ENCODE measurements at regions not wholly inside any gene's neighbourhood (a gene's known extent, or its start where the extent isn't known, plus 50 kb on each side); places are given as distances from the start of the nearest gene placed in this dataset.

- no peaks in the 10 kb centered on the region for H3K9me2 ChIP-seq (ENCODE audit: insufficient read depth, low read length)
- no peak overlapping the region for H2AFZ ChIP-seq (ENCODE audit: low read depth, low read length)
- H3F3A ChIP-seq (ENCODE audit: insufficient read depth, low read length, poor library complexity, severe bottlenecking), result no peaks in the 10 kb centered on the region
- no peaks in the 10 kb centered on the region for H3K36me3 ChIP-seq (ENCODE audit: insufficient read depth, low read length)
- H3K4me2 ChIP-seq (ENCODE audit: low read length), result no peak overlapping the region
- H4K20me1 ChIP-seq (ENCODE audit: insufficient read depth), result no peaks in the 10 kb centered on the region
- no peaks in the 10 kb centered on the region for H3K9me3 ChIP-seq (ENCODE audit: low read length)
- H3K4me3 ChIP-seq (ENCODE audit: low read length), result no peak overlapping the region
- no peaks in the 10 kb centered on the region for H3K27me3 ChIP-seq (ENCODE audit: insufficient read depth, low read depth, low read length)
- H3K79me2 ChIP-seq (replicated peaks; ENCODE audit: insufficient read depth, low read length), result no peaks in the 10 kb centered on the region
- TF ChIP-seq MXI1 (conservative IDR thresholded peaks at IDR 0.05; ENCODE audit: poor library complexity, severe bottlenecking) (no peak), POLR2AphosphoS5 (IDR thresholded peaks at IDR 0.05) (no peak), RAD21 (conservative IDR thresholded peaks at IDR 0.05) (no peak), TAF1 (IDR thresholded peaks at IDR 0.05; ENCODE audit: low read depth) (no peak), CTCF (IDR thresholded peaks at IDR 0.05; ENCODE audit: poor library complexity, severe bottlenecking) (no peak), EZH2 (IDR thresholded peaks at IDR 0.05; ENCODE audit: borderline replicate concordance, insufficient read depth, low read length, poor library complexity, severe bottlenecking) (no peak), REST (IDR thresholded peaks at IDR 0.05; ENCODE audit: borderline replicate concordance) (no peak), SMC3 (conservative IDR thresholded peaks at IDR 0.05; ENCODE audit: poor library complexity) (no peak), EP300 (conservative IDR thresholded peaks at IDR 0.05; ENCODE audit: poor library complexity, severe bottlenecking) (no peak)
- H3K9ac ChIP-seq (ENCODE audit: low read length), result no peak overlapping the region
- H3K27ac ChIP-seq (ENCODE audit: low read length), result no peak overlapping the region
Observed at GRCh38 chr13:33761740-33762139, 56.2 kb upstream of the RFC3 start.

- H2AFZ ChIP-seq (ENCODE audit: low read depth, low read length), result no peak overlapping the region
- H3K9me3 ChIP-seq (ENCODE audit: low read length), result no peaks in the 10 kb centered on the region
- TF ChIP-seq CTCF (IDR thresholded peaks at IDR 0.05; ENCODE audit: poor library complexity, severe bottlenecking), result no peak
- TF ChIP-seq RAD21 (conservative IDR thresholded peaks at IDR 0.05), result no peak
- TF ChIP-seq POLR2AphosphoS5 (IDR thresholded peaks at IDR 0.05), result no peak
- TF ChIP-seq REST (IDR thresholded peaks at IDR 0.05; ENCODE audit: borderline replicate concordance), result no peak
- TF ChIP-seq EP300 (conservative IDR thresholded peaks at IDR 0.05; ENCODE audit: poor library complexity, severe bottlenecking), result no peak
- TF ChIP-seq MXI1 (conservative IDR thresholded peaks at IDR 0.05; ENCODE audit: poor library complexity, severe bottlenecking), result no peak
- TF ChIP-seq TAF1 (IDR thresholded peaks at IDR 0.05; ENCODE audit: low read depth), result no peak
- TF ChIP-seq SMC3 (conservative IDR thresholded peaks at IDR 0.05; ENCODE audit: poor library complexity), result no peak
- no peak for TF ChIP-seq EZH2 (IDR thresholded peaks at IDR 0.05; ENCODE audit: borderline replicate concordance, insufficient read depth, low read length, poor library complexity, severe bottlenecking)
Observed at GRCh38 chr13:33763021-33763420, 54.9 kb upstream of the RFC3 start.

More at GRCh38 chr13:33763021-33763420, 54.9 kb upstream of the RFC3 start:
- Histone ChIP-seq H3K9ac (ENCODE audit: low read length) (no peak overlapping the region), H3K79me2 (replicated peaks; ENCODE audit: insufficient read depth, low read length) (no peaks in the 10 kb centered on the region), H3K36me3 (ENCODE audit: insufficient read depth, low read length) (no peaks in the 10 kb centered on the region), H3F3A (ENCODE audit: insufficient read depth, low read length, poor library complexity, severe bottlenecking) (no peaks in the 10 kb centered on the region), H3K4me3 (ENCODE audit: low read length) (no peak overlapping the region), H3K27ac (ENCODE audit: low read length) (no peak overlapping the region), H3K4me2 (ENCODE audit: low read length) (no peak overlapping the region), H3K27me3 (ENCODE audit: insufficient read depth, low read depth, low read length) (no peaks in the 10 kb centered on the region), H3K9me2 (ENCODE audit: insufficient read depth, low read length) (no peaks in the 10 kb centered on the region), H4K20me1 (ENCODE audit: insufficient read depth) (no peaks in the 10 kb centered on the region)
